ENCODE measurements at regions not wholly inside any gene's neighbourhood (a gene's known extent, or its start where the extent isn't known, plus 50 kb on each side); places are given as distances from the start of the nearest gene placed in this dataset.

DNA sequence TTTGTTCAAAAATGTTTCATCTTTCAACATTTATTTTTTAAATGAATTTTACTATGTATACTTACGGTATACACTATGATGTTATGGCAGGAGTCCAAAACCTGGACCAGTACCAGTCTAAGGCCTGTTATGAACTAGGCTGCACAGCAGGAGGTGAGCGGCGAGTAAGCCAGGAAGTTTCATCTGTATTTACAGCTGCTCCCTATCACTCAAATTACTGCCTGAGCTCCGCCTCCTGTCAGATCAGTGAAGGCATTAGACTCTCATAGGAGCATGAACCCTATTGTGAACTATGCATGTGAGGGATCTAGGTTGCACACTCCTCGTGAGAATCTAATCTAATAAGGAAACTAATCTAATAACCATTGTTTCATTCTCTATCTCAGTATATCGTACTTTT, 715.5 kb upstream of the PTPRD start:
- DNase-seq: peak; percentile 3 to 35

DNA sequence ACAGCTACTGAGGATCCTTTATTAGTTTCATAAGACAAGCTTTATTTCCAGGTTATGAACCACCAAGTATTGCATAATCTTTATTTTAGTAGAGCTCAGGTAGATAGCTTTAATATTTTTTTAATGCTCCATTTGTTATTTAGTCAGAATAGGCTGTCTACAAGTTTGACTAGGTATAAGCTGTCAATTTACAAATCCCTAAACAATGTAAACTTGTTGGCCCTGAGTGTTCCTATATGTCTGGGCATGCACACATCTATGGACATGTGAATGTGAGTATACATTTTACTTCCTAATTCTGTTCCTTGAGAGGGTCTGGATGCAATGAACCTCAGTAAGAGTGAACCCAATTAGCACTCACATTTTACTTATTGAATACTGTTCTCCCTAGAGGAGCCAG, 722.2 kb upstream of the PTPRD start:
- no peak for DNase-seq

DNA sequence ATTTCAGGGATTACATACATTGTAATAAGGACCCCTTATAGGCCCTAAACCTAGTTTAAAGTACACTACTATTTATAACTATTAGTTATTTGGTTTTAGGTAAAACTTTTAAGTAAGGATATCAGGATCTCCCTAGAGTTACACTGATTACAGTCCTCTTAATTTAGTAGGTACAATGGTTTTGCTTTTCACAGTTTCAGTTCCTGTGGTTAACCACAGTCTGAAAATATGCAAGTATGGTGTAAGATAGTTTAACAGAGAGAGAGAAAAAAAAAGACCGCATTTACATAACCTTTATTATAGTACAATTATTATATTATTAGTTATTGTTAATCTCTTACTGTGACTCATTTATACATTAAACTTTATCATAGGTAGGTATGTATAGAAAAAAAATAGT, 725.3 kb upstream of the PTPRD start:
- DNase-seq: no peak

- DNase-seq: no peak
Measured at GRCh38 chr9:11340654-11341053, 727.9 kb upstream of the PTPRD start.

GRCh38 chr9:11347437-11347836, 734.6 kb upstream of the PTPRD start:
- no peak for DNase-seq

- peak in 1 of 2 experiments; percentile 1 for DNase-seq
Measured at GRCh38 chr9:11348366-11348765, 735.6 kb upstream of the PTPRD start.

GRCh38 chr9:11349187-11349586, 736.4 kb upstream of the PTPRD start:
- DNase-seq: no peak

- no peak for DNase-seq
Measured at GRCh38 chr9:11352612-11353011, 739.8 kb upstream of the PTPRD start.

DNA sequence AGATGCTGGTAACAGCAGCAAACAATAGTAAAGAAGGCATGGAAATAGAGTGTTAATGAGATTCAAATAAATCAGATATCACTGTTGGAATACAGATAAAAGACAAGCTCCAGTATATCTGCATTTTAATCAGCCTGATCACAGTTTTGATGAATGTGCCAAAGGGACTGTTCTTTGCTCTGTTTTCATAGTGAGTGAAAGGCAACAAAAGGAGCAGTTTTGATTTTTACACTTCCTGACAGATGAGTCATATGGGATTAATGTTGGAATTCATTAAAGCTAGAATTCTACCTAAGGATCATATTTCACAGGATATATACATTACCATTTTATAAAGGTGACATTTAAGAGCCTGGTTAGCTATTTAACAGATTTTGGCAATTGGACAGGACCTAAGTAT, 743.3 kb upstream of the PTPRD start:
- peak in 1 of 2 experiments; percentile 43 for DNase-seq

- DNase-seq: no peak
Measured at GRCh38 chr9:11366585-11367129, 753.9 kb upstream of the PTPRD start.

DNA sequence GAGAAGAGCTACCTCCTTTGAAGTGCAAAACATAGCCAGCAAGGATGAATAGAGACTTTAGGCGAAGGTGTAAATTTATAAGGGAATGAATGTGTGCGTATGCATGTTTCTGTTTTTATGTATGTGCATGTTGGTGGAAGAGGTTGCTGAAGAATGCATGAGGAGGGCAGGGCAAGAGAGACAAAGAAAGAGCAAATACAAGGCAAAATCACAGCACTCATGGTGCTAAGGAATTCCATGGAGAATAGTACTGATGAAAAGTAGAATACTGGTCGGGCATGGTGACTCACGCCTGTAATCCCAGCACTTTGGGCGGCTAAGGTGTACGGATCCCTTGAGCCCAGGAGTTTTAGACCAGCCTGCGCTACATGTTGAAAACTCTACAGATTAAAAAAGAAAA, 762.1 kb upstream of the PTPRD start:
- DNase-seq: no peak

- DNase-seq: no peak
Measured at GRCh38 chr9:11402621-11403020, 789.8 kb upstream of the PTPRD start.

DNA sequence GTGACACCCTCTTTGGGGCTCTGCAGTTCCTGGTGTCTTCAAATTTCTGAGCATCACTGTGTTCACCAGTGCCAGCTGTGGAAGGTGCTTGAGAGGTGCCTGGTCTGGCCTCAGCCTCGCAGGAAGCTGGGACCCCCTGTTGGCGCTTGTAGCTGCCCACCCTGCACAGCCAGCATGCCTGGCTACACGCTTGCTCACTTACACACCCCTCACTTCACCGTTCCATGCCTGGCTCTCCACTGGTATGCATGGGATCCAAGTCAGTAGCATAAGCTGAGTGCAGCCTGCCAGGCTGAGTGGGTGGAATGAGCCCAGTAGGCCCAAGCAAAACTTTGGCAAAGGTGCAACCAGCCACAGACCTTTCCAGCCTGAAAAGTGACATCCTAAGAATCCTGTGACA, 801.4 kb upstream of the PTPRD start:
- DNase-seq: no peak

DNA sequence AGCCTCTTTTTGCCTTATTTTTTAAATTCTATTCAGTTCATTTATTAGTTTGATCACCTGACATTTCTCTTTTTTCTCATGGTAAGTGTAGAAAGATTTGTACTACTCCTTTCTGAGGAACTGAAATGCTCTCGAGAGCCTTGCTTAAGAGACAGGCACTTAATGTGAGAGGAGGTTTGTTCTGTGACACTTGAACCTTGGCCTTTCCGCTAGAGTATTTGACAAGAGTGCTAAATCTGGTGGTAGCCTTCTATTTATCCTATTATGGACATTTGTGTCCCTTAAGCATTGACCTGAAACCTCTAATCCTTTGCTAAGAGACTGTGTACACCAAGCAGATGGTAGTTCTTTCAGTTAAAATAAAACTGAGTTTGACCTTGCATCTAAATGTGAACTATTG, 805.0 kb upstream of the PTPRD start:
- peak; percentile 45 to 73 for DNase-seq

DNA sequence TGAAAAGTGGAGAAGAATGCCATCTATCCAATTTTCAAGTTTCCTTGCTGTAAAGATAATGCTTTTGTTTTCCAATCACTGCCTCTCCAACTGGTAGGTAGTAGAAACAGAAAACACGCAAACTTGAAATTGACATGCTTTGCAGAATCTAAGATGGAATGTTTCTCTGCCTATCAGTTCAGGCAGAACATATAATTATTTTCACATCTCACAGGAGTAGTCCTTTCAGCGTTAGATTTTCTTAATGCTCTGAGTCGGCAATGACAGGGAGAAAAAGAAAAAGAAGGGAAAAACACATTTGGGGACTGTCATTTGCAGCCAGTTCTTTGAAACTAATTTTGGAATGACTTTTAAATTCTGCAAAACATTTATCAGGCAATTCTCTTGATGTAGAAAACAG, 818.7 kb upstream of the PTPRD start:
- no peak for DNase-seq

- DNase-seq: no peak
Measured at GRCh38 chr9:11432361-11432760, 819.6 kb upstream of the PTPRD start.

DNA sequence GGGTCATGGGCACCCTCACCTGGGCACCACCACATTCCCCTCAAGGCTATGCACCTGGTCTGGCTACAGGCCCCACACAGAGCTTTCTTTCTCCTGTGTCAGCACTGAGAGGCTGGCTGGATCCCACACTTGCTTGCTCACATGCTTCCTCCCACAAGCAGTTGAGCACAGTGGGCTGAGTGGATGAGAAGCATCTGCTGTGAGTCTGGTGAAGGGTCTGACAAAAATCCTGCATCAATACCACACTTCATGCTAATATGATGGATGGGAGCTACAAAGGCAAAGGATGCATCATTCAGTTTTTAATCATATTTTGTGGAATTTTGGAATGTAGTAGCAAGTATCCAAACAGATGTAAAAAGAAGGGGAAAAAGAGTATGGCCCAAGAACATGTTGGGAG, 830.8 kb upstream of the PTPRD start:
- no peak for DNase-seq

GRCh38 chr9:11457825-11458790, 845.3 kb upstream of the PTPRD start:
- peak; percentile 88 to 95 for DNase-seq

- no peak for DNase-seq
Measured at GRCh38 chr9:11469745-11470144, 856.9 kb upstream of the PTPRD start.

GRCh38 chr9:11471321-11471720, 858.5 kb upstream of the PTPRD start:
- no peak for DNase-seq

- no peak for DNase-seq
Measured at GRCh38 chr9:11500780-11501179, 888.0 kb upstream of the PTPRD start.

DNA sequence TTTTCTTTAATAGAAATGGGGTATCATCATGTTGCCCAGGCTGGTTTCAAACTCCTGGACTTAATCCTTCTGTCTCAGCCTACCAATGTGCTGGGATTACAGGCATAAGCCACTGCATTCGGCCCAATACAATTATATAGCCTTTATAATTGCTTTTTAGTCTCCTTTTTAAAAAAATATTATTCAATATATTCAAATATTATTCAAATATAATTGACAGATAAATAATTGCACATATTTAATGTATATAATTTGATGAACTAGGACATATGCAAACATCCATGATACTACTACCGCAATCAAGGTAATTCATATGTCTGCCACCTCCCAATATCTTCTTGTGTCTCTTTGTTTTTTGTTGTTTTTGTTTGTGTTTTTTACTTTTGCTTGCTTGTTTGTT, 894.2 kb upstream of the PTPRD start:
- no peak for DNase-seq

GRCh38 chr9:11537566-11537965, 924.8 kb upstream of the PTPRD start:
- no peak for DNase-seq

DNA sequence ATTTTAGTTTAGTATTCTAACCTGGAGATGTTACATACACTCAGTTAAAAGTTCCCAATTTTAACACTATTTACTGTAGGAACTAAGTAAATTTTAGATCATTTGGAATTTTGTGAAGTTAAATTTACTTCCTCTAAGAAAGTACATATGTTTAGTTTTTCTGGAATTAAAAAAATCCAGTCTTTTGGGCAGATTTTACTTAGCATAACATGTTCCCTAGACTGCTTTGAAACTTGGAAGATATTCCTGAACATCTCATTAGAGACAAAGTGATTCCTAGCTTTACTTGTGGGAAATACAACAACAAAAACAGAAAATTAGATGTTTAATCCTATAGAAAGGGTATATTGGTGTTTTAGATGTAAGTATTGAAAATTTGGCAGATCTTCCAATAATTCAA, 930.0 kb upstream of the PTPRD start:
- no peak for DNase-seq

DNA sequence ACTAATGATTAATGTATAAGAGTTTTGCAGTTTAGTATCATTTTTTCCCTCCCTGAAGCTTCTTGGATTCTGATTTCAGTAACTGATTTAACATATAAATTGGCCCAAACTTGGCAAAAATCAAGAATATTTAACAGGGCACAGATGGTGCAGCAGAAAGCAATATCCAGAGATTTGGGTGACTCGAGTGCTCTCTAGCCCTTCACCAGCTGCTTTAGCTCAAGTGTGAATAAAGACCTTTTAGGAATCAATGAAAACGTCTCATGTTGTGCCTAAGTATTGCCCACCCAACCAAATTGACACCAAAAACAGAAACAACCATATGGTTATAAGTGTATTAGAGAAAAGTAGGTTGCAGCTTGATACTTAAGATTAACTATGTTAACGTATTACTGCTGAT, 933.4 kb upstream of the PTPRD start:
- DNase-seq: peak; percentile 92 to 96

All from NCI-H524 (cell line).